GM12878 (cell line): ENCODE measurements at regions not wholly inside any gene's neighbourhood (a gene's known extent, or its start where the extent isn't known, plus 50 kb on each side); places are given as distances from the start of the nearest gene placed in this dataset.

Experiments
- ATF7 ChIP-seq: fragments of 450-650 bp; IDR thresholded peaks from 2 replicates; pipeline ENCODE4 v1.6.1; 2016; ENCODE audit warnings: low read depth, mild to moderate bottlenecking
- BACH1 ChIP-seq: fragments of 450-650 bp; IDR thresholded peaks from 2 replicates; pipeline ENCODE4 v1.6.1; 2017; ENCODE audit warnings: mild to moderate bottlenecking, borderline replicate concordance
- CEBPB ChIP-seq, 2 experiments: fragments of 150-350 bp in 1 of 2; IDR thresholded peaks; 2 replicates each; pipeline ENCODE4 v1.6.1; 2012 to 2014; ENCODE audit warnings: low read depth in 2 of 2, low read length in 2 of 2, borderline replicate concordance in 1 of 2, inconsistent platforms in 1 of 2
- CHD1 ChIP-seq: IDR thresholded peaks from 2 replicates; pipeline ENCODE4 v1.6.1; 2012; ENCODE audit warnings: low read depth, low read length, improper control_type of control experiment
- EGR1 ChIP-seq, 2 experiments: IDR thresholded peaks; 1 replicate in 1 of 2; 2 replicates in 1 of 2; pipeline ENCODE4 v1.6.1; 2011 to 2012; ENCODE audit warnings: low read depth in 2 of 2, low read length in 2 of 2, borderline replicate concordance in 1 of 2, mild to moderate bottlenecking in 1 of 2, moderate library complexity in 1 of 2
- EP300 ChIP-seq, 2 experiments: fragments of 150-350 bp in 1 of 2; IDR thresholded peaks; 2 replicates each; pipeline ENCODE4 v1.6.1; 2011 to 2012; ENCODE audit warnings: low read depth in 2 of 2, low read length in 2 of 2, borderline replicate concordance in 1 of 2, improper control_type of control experiment in 1 of 2, inconsistent platforms in 1 of 2; ENCODE audit not compliant: control insufficient read depth in 1 of 2
- EZH2 ChIP-seq: IDR thresholded peaks from 2 replicates; pipeline ENCODE4 v1.6.1; 2012; ENCODE audit warnings: low read depth, mild to moderate bottlenecking, control low read depth, inconsistent platforms, low read length, borderline replicate concordance; ENCODE audit not compliant: control insufficient read depth
- HCFC1 ChIP-seq: fragments of 150-350 bp; IDR thresholded peaks from 2 replicates; pipeline ENCODE4 v1.6.1; 2014; ENCODE audit warnings: low read length
- HDAC6 ChIP-seq: fragments of 200-600 bp; sonication (generic); IDR thresholded peaks from one replicate; pipeline ENCODE4 v1.8.0; 2017; ENCODE audit warnings: antibody characterized with exemption; ENCODE audit not compliant: unreplicated experiment
- HDGF ChIP-seq: fragments of 450-650 bp; IDR thresholded peaks from 2 replicates; pipeline ENCODE4 v1.6.1; 2016; ENCODE audit warnings: antibody characterized with exemption
- IKZF1 ChIP-seq: fragments of 450-650 bp; conservative IDR thresholded peaks from 2 replicates; pipeline ENCODE4 v1.6.1; 2017; ENCODE audit warnings: antibody characterized with exemption, mild to moderate bottlenecking
- MYC ChIP-seq: IDR thresholded peaks from 2 replicates; pipeline ENCODE4 v1.6.1; 2011; ENCODE audit warnings: mild to moderate bottlenecking, low read length, moderate library complexity, inconsistent platforms; ENCODE audit not compliant: insufficient read depth, insufficient replicate concordance, insufficient read length, severe bottlenecking
- NR2C1 ChIP-seq: fragments of 450-650 bp; IDR thresholded peaks from 2 replicates; pipeline ENCODE4 v1.6.1; 2017; ENCODE audit warnings: antibody characterized with exemption, mild to moderate bottlenecking, moderate library complexity
- RAD51 ChIP-seq: fragments of 450-650 bp; IDR thresholded peaks from 2 replicates; pipeline ENCODE4 v1.6.1; 2016; ENCODE audit warnings: moderate library complexity, mild to moderate bottlenecking, inconsistent platforms
- RCOR1 ChIP-seq: conservative IDR thresholded peaks from 2 replicates; pipeline ENCODE4 v1.6.1; 2012; ENCODE audit warnings: low read depth, low read length, improper control_type of control experiment
- SIN3A ChIP-seq: IDR thresholded peaks from 2 replicates; pipeline ENCODE4 v1.6.1; 2012; ENCODE audit warnings: low read depth, low read length, improper control_type of control experiment
- SMC3 ChIP-seq: IDR thresholded peaks from 2 replicates; pipeline ENCODE4 v1.6.1; 2011; ENCODE audit warnings: low read length, improper control_type of control experiment, borderline replicate concordance
- SPI1 ChIP-seq: IDR thresholded peaks from 2 replicates; pipeline ENCODE4 v1.6.1; 2011; ENCODE audit warnings: low read depth, mild to moderate bottlenecking, low read length, moderate library complexity, borderline replicate concordance; ENCODE audit not compliant: insufficient read depth
- SREBF2 ChIP-seq: IDR thresholded peaks from 2 replicates; pipeline ENCODE4 v1.6.1; 2012; ENCODE audit warnings: mild to moderate bottlenecking, low read length
- STAT1 ChIP-seq: fragments of 450-650 bp; conservative IDR thresholded peaks from 2 replicates; pipeline ENCODE4 v1.6.1; 2014; ENCODE audit warnings: antibody characterized with exemption, mild to moderate bottlenecking
- STAT3 ChIP-seq: IDR thresholded peaks from 2 replicates; pipeline ENCODE4 v1.6.1; 2011; ENCODE audit warnings: low read depth, low read length, improper control_type of control experiment
- TBL1XR1 ChIP-seq: IDR thresholded peaks from 2 replicates; pipeline ENCODE4 v1.6.1; 2012; ENCODE audit warnings: low read depth, low read length, improper control_type of control experiment
- TCF12 ChIP-seq: IDR thresholded peaks from 2 replicates; pipeline ENCODE4 v1.6.1; 2011; ENCODE audit warnings: low read depth, mild to moderate bottlenecking, low read length
- ZNF24 ChIP-seq: fragments of 450-650 bp; IDR thresholded peaks from 2 replicates; pipeline ENCODE4 v1.6.1; 2017; ENCODE audit warnings: antibody characterized with exemption, mild to moderate bottlenecking
- ZNF384 ChIP-seq: IDR thresholded peaks from 2 replicates; pipeline ENCODE4 v1.6.1; 2012; ENCODE audit warnings: low read depth, mild to moderate bottlenecking, low read length, improper control_type of control experiment, borderline replicate concordance
- TF ChIP-seq, protein P1 (sequence below): fragments of 450-650 bp; IDR thresholded peaks from 2 replicates; pipeline ENCODE4 v1.6.1; 2018; ENCODE audit warnings: mild to moderate bottlenecking, low read depth, moderate library complexity; ENCODE audit not compliant: partially characterized antibody
- TF ChIP-seq, protein P2 (sequence below): fragments of 150-350 bp; IDR thresholded peaks from 2 replicates; pipeline ENCODE4 v1.6.1; 2014; ENCODE audit warnings: mild to moderate bottlenecking, low read depth, low read length
- TF ChIP-seq, protein P3 (sequence below): IDR thresholded peaks from 2 replicates; pipeline ENCODE4 v1.6.1; 2012; ENCODE audit warnings: low read depth, low read length, improper control_type of control experiment
- TF ChIP-seq, protein P4 (sequence below): fragments of 450-650 bp; IDR thresholded peaks from 2 replicates; pipeline ENCODE4 v1.6.1; 2014; ENCODE audit warnings: mild to moderate bottlenecking

DNA sequence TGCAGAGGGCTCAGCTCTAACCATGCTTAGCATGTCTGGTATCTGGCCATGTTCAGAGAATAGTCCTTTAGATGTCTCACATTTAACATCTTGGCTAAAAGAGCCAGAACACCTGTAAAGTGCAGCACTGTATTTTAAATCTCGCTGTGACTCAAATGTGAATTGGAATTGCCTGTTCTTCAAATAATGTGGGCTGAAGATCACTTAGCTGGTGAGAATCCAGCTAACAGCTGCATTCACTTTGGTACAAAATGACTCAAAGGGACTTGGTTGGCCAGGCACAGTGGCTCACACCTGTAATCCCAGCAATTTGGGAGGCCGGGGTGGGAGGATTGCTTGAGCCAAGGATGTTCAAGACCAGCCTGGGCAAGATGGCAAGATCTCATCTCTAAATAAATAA lies 63.5 kb upstream of the PLAC8 start (continued):
- TF ChIP-seq BACH1 (no peak), MYC (no peak), ZNF384 (no peak), STAT3 (no peak), HDAC6 (no peak), HDGF (no peak), SREBF2 (no peak), RCOR1 (no peak), SMC3 (no peak), RAD51 (no peak), ATF7 (no peak), CEBPB (IDR thresholded peaks at IDR 0.05; ENCODE audit: borderline replicate concordance in 1 of 2, low read depth in 2 of 2, low read length in 2 of 2) (no peak), TCF12 (peak; percentile 97), CHD1 (no peak), SIN3A (no peak), SPI1 (no peak), ZNF24 (no peak), NR2C1 (no peak), TBL1XR1 (no peak), EGR1 (IDR thresholded peaks at IDR 0.05; ENCODE audit: borderline replicate concordance in 1 of 2, low read depth in 2 of 2, low read length in 2 of 2) (no peak), EP300 (IDR thresholded peaks at IDR 0.05; ENCODE audit: borderline replicate concordance in 1 of 2, control insufficient read depth in 1 of 2, low read depth in 2 of 2, low read length in 2 of 2) (no peak), STAT1 (no peak), IKZF1 (peak; percentile 72; the same call in 1 of the 2 replicates), EZH2 (no peak), HCFC1 (no peak)
- TF ChIP-seq, protein P1, sequence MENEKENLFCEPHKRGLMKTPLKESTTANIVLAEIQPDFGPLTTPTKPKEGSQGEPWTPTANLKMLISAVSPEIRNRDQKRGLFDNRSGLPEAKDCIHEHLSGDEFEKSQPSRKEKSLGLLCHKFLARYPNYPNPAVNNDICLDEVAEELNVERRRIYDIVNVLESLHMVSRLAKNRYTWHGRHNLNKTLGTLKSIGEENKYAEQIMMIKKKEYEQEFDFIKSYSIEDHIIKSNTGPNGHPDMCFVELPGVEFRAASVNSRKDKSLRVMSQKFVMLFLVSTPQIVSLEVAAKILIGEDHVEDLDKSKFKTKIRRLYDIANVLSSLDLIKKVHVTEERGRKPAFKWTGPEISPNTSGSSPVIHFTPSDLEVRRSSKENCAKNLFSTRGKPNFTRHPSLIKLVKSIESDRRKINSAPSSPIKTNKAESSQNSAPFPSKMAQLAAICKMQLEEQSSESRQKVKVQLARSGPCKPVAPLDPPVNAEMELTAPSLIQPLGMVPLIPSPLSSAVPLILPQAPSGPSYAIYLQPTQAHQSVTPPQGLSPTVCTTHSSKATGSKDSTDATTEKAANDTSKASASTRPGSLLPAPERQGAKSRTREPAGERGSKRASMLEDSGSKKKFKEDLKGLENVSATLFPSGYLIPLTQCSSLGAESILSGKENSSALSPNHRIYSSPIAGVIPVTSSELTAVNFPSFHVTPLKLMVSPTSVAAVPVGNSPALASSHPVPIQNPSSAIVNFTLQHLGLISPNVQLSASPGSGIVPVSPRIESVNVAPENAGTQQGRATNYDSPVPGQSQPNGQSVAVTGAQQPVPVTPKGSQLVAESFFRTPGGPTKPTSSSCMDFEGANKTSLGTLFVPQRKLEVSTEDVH = no peak
- TF ChIP-seq, protein P2, sequence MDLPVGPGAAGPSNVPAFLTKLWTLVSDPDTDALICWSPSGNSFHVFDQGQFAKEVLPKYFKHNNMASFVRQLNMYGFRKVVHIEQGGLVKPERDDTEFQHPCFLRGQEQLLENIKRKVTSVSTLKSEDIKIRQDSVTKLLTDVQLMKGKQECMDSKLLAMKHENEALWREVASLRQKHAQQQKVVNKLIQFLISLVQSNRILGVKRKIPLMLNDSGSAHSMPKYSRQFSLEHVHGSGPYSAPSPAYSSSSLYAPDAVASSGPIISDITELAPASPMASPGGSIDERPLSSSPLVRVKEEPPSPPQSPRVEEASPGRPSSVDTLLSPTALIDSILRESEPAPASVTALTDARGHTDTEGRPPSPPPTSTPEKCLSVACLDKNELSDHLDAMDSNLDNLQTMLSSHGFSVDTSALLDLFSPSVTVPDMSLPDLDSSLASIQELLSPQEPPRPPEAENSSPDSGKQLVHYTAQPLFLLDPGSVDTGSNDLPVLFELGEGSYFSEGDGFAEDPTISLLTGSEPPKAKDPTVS = no peak
- TF ChIP-seq, protein P3, sequence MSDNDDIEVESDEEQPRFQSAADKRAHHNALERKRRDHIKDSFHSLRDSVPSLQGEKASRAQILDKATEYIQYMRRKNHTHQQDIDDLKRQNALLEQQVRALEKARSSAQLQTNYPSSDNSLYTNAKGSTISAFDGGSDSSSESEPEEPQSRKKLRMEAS = no peak
- TF ChIP-seq, protein P4, sequence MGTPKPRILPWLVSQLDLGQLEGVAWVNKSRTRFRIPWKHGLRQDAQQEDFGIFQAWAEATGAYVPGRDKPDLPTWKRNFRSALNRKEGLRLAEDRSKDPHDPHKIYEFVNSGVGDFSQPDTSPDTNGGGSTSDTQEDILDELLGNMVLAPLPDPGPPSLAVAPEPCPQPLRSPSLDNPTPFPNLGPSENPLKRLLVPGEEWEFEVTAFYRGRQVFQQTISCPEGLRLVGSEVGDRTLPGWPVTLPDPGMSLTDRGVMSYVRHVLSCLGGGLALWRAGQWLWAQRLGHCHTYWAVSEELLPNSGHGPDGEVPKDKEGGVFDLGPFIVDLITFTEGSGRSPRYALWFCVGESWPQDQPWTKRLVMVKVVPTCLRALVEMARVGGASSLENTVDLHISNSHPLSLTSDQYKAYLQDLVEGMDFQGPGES = no peak
